Mesothelial cell of epicardium (in vitro differentiated cells): ENCODE measurements at regions not wholly inside any gene's neighbourhood (a gene's known extent, or its start where the extent isn't known, plus 50 kb on each side); places are given as distances from the start of the nearest gene placed in this dataset.

ENCODE experiments used
- DNase-seq, 2 experiments: peaks; one replicate each; pipeline ENCODE4 v3.0.0; 2021; ENCODE audit warnings: low spot score in 2 of 2; ENCODE audit not compliant: unreplicated experiment in 2 of 2
- H3K27ac Mint-ChIP-seq: 2 replicates; pipeline ENCODE4 v1.8.0; 2021; ENCODE audit warnings: mixed read lengths
- H3K27me3 Mint-ChIP-seq: 2 replicates; pipeline ENCODE4 v1.8.0; 2021; ENCODE audit warnings: low read depth, mixed read lengths
- H3K36me3 Mint-ChIP-seq: 2 replicates; pipeline ENCODE4 v1.8.0; 2021; ENCODE audit warnings: mixed read lengths
- H3K4me1 Mint-ChIP-seq: 2 replicates; pipeline ENCODE4 v1.8.0; 2021; ENCODE audit warnings: mixed read lengths
- H3K4me3 Mint-ChIP-seq: 2 replicates; pipeline ENCODE4 v1.8.0; 2021; ENCODE audit warnings: mild to moderate bottlenecking, moderate library complexity, mixed read lengths
- H3K9me3 Mint-ChIP-seq: 2 replicates; pipeline ENCODE4 v1.8.0; 2021; ENCODE audit warnings: mixed read lengths
- CTCF ChIP-seq: fragments of 200-600 bp; sonication (generic); IDR thresholded peaks from one replicate; pipeline ENCODE4 v1.5.0; 2021; ENCODE audit warnings: antibody characterized with exemption; ENCODE audit not compliant: unreplicated experiment

GRCh38 chr5:90307322-90307721, 102.2 kb downstream of the CETN3 start:
- no peak overlapping the region for H3K4me3 Mint-ChIP-seq

GRCh38 chr5:90306613-90307012, 102.9 kb downstream of the CETN3 start:
- DNase-seq = no peak
- no peaks in the 10 kb centered on the region for H3K9me3 Mint-ChIP-seq
- no peak overlapping the region for H3K27ac Mint-ChIP-seq
- H3K4me3 Mint-ChIP-seq = no peak overlapping the region
- no peaks in the 10 kb centered on the region for H3K27me3 Mint-ChIP-seq
- peaks cover 16% of the 10 kb centered on the region for H3K4me1 Mint-ChIP-seq
- H3K36me3 Mint-ChIP-seq = no peaks in the 10 kb centered on the region
- no peak for TF ChIP-seq CTCF

More at GRCh38 chr5:90307322-90307721, 102.2 kb downstream of the CETN3 start:
- DNase-seq = no peak
- Mint-ChIP-seq H3K4me1 (peaks cover 16% of the 10 kb centered on the region), H3K27me3 (no peaks in the 10 kb centered on the region), H3K36me3 (no peaks in the 10 kb centered on the region), H3K27ac (no peak overlapping the region), H3K9me3 (no peaks in the 10 kb centered on the region)
- no peak for TF ChIP-seq CTCF

GRCh38 chr5:90305041-90305720, 104.4 kb downstream of the CETN3 start:
- no peak for DNase-seq
- Mint-ChIP-seq H3K4me1 (peaks cover 16% of the 10 kb centered on the region), H3K27ac (no peak overlapping the region), H3K27me3 (no peaks in the 10 kb centered on the region), H3K4me3 (no peak overlapping the region), H3K36me3 (no peaks in the 10 kb centered on the region), H3K9me3 (no peaks in the 10 kb centered on the region)
- no peak for TF ChIP-seq CTCF

GRCh38 chr5:90301248-90301647, 108.3 kb downstream of the CETN3 start:
- Mint-ChIP-seq H3K36me3 (no peaks in the 10 kb centered on the region), H3K9me3 (no peaks in the 10 kb centered on the region), H3K27ac (no peak overlapping the region), H3K27me3 (peaks cover 3% of the 10 kb centered on the region), H3K4me3 (no peak overlapping the region), H3K4me1 (peaks cover 9% of the 10 kb centered on the region)
- TF ChIP-seq CTCF = no peak
- no peak for DNase-seq

- no peak for DNase-seq
These were observed 112.4 kb downstream of the CETN3 start for GRCh38 chr5:90297045-90297764.

More at GRCh38 chr5:90297045-90297764, 112.4 kb downstream of the CETN3 start:
- TF ChIP-seq CTCF = no peak
- Mint-ChIP-seq H3K27ac (no peak overlapping the region), H3K4me3 (no peak overlapping the region), H3K9me3 (peaks cover 9% of the 10 kb centered on the region), H3K4me1 (peaks cover 15% of the 10 kb centered on the region), H3K36me3 (no peaks in the 10 kb centered on the region), H3K27me3 (peaks cover 3% of the 10 kb centered on the region)
